Suppressor macrophage treated with lipopolysaccharide for 4 hours (primary cell): ENCODE measurements at regions not wholly inside any gene's neighbourhood (a gene's known extent, or its start where the extent isn't known, plus 50 kb on each side); places are given as distances from the start of the nearest gene placed in this dataset.
A peak's percentile ranks its signal among the peaks of the same experiment; 100 is the strongest.

Experiments
- DNase-seq: peaks from one replicate; pipeline ENCODE4 v3.0.0-alpha.2; 2020

DNA sequence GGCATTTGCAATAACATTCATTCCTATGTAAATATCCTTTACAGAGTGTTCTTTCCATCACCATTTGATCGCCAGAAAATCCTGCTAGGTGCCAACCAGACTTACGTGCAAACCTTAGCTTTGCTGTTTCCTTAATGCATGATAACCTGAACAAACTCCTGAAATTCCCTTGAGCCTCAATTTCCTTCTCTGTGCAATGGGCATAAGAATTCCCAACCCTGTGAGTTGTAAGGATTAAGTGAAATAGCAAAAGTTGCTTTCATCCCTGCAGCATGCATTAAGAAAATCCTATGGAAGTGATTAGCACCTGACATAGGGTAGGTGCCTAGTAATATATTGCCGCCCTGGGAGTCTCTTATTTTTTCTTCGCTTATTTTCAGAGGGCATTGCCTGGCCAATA lies 272.7 kb downstream of the MAF start:
- DNase-seq, result no peak

GRCh38 chr16:79326549-79326948 lies 274.0 kb downstream of the MAF start:
- no peak for DNase-seq

GRCh38 chr16:79325226-79325945 lies 275.2 kb downstream of the MAF start:
- DNase-seq, result no peak

- no peak for DNase-seq
Observed at GRCh38 chr16:79320956-79321355, 279.6 kb downstream of the MAF start.

GRCh38 chr16:79318143-79318899 lies 282.2 kb downstream of the MAF start:
- no peak for DNase-seq

DNA sequence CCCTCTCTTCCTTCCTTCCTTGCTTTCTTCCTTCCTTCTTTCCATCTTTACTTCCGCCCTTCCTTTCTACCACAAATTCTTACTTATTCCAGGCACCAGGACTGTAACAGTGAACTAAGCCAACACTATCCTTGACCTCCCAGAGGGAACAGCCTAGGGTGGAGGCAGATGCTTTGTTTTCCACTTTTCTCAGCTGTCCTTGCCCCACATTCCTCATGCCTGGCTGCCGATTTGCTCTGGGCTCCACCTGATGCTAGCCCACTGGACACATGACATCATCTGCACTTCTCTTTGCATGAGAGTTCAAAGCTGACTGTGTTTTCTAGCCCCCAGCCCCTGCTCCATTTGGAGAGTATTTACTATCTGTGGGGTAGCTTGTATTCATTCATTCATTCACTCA lies 283.0 kb downstream of the MAF start:
- DNase-seq, result no peak

- DNase-seq, result no peak
Observed at GRCh38 chr16:79317026-79317425, 283.5 kb downstream of the MAF start.

- no peak for DNase-seq
Observed at GRCh38 chr16:79316004-79316458, 284.5 kb downstream of the MAF start.

GRCh38 chr16:79312502-79312901 lies 288.0 kb downstream of the MAF start:
- no peak for DNase-seq

- no peak for DNase-seq
Observed at GRCh38 chr16:79310710-79311109, 289.8 kb downstream of the MAF start.

- DNase-seq, result peak; percentile 44
Observed at GRCh38 chr16:79309606-79310005, 290.9 kb downstream of the MAF start.

DNA sequence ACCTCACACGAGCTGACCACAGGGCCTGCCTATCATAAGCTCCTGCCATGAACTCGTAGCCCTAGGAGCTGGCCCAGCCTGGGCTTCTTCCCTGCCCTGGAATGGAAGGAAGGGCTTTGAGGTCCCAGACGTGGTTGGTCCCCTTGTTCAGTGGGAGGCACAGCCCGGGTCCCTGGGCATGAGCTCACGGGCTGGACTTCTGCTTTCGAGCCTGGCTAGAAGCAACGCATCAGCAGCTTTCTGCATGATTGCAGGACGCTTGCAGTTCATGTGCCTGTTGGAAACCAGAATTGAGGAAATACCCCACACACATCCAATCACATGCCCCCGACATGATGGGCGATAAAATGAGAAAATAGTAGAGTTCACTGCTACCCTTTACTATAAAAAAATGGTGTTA lies 293.3 kb downstream of the MAF start:
- DNase-seq, result peak; percentile 93

- DNase-seq, result no peak
Observed at GRCh38 chr16:79305074-79305473, 295.5 kb downstream of the MAF start.

GRCh38 chr16:79303959-79304387 lies 296.6 kb downstream of the MAF start:
- DNase-seq, result no peak

GRCh38 chr16:79303206-79303605 lies 297.3 kb downstream of the MAF start:
- no peak for DNase-seq

- DNase-seq, result no peak
Observed at GRCh38 chr16:79302731-79303130, 297.8 kb downstream of the MAF start.

GRCh38 chr16:79301051-79301450 lies 299.5 kb downstream of the MAF start:
- no peak for DNase-seq

DNA sequence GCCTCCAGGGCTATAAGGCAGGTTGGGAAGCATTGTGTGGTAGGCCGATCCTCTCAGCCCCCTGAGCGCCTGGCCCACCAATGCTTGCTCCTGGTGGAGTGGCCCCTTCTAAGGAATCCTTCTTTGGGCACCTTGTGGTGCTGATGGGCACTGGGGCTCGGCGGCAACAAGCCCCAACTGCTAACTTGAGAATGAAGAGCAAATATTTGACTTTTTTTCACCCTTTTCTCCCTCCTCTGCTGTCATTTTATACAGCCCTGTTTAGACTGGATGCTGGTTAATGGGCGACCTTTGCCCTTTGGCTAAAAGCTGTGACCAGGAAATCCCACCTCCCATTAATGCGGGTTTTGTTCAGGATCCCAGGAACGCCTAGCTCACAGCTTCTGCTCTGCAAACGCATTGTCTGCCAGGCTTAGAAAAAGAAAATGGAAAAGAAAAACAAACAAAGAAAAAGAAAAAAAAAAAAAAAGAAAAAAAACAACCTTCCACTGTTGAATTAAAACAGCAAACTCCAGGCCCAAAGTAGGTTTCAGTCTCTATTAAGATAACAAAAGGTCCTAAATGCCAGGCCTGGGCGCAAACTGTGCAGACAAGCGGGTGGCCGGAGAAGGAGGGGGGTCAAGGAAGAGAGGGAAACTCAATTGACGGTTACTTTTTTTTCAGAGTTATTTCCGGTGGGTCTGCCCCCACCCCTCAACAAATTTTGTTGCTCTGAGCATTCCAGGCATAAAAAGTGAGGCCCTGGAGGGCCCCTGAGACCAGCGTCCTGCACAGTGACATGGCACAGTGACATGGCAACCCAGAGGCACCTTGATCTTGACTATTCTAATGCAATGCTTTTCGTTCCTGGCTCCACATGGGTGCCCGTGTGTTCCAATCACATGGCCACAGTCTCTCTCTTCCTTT lies 301.4 kb downstream of the MAF start:
- no peak for DNase-seq

DNA sequence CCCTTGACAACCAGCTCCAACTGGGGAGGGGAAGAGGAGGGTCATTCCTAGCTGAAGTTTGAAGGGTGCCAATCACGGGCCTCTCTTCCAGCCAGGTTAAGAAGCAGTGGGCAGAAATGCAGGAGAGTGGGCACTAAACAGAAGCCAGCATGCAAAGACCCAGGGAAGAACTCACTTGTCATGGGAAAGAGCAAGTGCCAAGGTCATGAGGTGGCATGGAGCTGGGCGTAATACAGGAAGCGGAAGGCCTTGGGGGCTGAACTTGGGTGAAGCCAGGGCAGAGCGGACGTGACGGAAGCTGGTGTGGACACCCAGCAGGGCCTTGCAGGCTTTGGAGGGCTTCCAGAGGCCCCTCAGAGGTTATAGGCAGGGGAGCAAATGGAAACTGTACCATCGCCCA lies 302.1 kb downstream of the MAF start:
- no peak for DNase-seq

DNA sequence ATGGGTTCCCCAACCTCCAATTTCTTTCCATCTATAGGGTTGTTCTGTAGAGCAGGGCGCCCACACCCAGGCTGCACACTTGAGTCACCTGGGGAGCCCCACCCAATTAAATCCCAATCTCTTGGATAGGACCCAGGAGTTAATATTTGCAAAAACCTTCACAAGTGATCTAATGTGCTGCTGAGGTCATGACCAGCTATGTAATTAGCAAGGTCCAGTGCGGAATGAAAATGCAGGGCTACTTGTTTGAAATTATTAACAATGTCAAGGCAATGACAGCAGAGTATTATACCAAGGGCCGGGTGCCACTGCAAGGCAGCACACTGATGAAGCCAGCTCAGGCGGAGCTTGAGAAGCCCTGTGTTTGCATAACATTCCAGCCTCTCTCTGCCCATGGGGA lies 302.7 kb downstream of the MAF start:
- no peak for DNase-seq

- DNase-seq, result no peak
Observed at GRCh38 chr16:79297296-79297695, 303.2 kb downstream of the MAF start.

GRCh38 chr16:79296491-79296890 lies 304.0 kb downstream of the MAF start:
- DNase-seq, result no peak

DNA sequence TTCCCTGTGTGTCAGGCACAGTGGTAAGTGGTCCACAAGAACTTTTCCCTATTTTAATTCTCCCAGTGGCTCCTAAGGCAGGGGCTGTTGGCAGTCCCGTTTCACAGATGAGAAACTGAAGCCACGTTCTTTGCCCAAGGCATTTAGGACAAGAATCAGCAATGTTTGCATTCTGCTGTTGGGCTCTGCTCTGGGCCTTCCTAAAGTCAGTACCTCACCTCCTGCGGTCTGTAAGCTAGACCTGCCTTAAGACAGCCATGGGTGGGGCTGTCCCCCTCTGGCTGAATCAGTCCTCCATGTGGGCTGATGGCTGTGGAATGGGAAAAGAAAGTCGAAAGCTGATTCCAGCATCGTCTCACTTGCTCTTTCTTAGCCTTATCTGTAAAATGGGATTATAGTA lies 304.8 kb downstream of the MAF start:
- no peak for DNase-seq
